Hepatocyte (in vitro differentiated cells): ENCODE measurements at regions not wholly inside any gene's neighbourhood (a gene's known extent, or its start where the extent isn't known, plus 50 kb on each side); places are given as distances from the start of the nearest gene placed in this dataset.

ENCODE experiments used
- EZH2 ChIP-seq: fragments of 200-600 bp; sonication (generic); IDR thresholded peaks from 2 replicates; pipeline ENCODE4 v1.6.1; 2016; ENCODE audit warnings: antibody characterized with exemption, mild to moderate bottlenecking, borderline replicate concordance
- EZH2phosphoT487 ChIP-seq: fragments of 200-600 bp; sonication (generic); IDR thresholded peaks from one replicate; pipeline ENCODE4 v1.6.1; 2018; ENCODE audit warnings: antibody characterized with exemption, mild to moderate bottlenecking, low read depth, moderate library complexity; ENCODE audit not compliant: unreplicated experiment, severe bottlenecking
- TF ChIP-seq, protein P1 (sequence below): fragments of 200-600 bp; sonication (generic); IDR thresholded peaks from 2 replicates; pipeline ENCODE4 v1.5.1; 2016; ENCODE audit warnings: antibody characterized with exemption, mild to moderate bottlenecking; ENCODE audit not compliant: poor library complexity

- TF ChIP-seq, protein P1, sequence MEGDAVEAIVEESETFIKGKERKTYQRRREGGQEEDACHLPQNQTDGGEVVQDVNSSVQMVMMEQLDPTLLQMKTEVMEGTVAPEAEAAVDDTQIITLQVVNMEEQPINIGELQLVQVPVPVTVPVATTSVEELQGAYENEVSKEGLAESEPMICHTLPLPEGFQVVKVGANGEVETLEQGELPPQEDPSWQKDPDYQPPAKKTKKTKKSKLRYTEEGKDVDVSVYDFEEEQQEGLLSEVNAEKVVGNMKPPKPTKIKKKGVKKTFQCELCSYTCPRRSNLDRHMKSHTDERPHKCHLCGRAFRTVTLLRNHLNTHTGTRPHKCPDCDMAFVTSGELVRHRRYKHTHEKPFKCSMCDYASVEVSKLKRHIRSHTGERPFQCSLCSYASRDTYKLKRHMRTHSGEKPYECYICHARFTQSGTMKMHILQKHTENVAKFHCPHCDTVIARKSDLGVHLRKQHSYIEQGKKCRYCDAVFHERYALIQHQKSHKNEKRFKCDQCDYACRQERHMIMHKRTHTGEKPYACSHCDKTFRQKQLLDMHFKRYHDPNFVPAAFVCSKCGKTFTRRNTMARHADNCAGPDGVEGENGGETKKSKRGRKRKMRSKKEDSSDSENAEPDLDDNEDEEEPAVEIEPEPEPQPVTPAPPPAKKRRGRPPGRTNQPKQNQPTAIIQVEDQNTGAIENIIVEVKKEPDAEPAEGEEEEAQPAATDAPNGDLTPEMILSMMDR, result no peak
- TF ChIP-seq EZH2 (no peak), EZH2phosphoT487 (no peak)
These were observed 91.9 kb upstream of the RESF1 start for GRCh38 chr12:31867292-31867691.
